ENCODE measurements at regions not wholly inside any gene's neighbourhood (a gene's known extent, or its start where the extent isn't known, plus 50 kb on each side); places are given as distances from the start of the nearest gene placed in this dataset.
A peak's percentile ranks its signal among the peaks of the same experiment; 100 is the strongest.

DNA sequence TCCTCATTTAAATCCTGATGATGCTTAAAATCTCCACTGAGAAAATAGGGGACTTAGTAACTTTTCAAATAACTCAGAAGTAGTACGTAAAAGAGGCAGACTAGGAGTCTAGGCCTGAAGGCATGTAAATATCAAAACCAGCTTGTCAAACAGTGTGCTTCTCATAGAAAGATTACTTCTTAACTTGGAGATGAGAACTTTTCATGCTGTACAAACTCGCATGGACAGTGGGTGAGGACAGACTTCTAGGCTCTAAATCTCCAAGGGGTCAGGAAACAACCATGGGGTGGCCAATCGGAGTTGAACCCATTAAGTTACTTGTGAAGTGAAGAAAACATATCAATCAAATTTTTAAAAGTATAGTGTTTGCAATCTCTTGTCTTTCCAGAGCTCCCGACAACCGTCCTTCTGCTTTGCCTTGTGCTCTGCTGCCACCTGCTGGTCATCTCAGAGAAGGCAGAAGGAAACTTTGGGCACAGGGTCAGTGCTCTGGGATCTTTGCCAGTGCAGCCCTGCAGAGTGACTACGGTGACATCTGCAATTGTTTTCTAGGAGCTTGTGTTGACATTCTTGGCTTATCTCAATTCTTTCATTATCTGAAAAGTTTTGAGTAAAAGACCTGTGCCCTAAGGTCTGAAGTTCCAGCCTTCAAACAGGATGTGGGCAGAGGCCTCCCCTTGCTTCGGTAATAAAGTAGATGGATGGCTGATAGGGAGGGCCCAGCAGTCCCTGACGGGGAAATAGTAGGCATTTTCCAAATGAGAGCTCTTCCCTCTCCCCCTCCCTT lies 105.1 kb upstream of the PDE4B start:
- DNase-seq = peak; percentile 66
- Histone ChIP-seq H3K9ac (ENCODE audit: low read length) (peak overlapping the region; percentile 43), H3K23ac (ENCODE audit: low read length in 2 of 2) (no peak overlapping the region), H3K27me3 (ENCODE audit: control insufficient read depth in 1 of 2, insufficient read depth in 1 of 2, low read length in 2 of 2) (no peaks in the 10 kb centered on the region), H2AFZ (ENCODE audit: low read depth, low read length) (no peak overlapping the region), H2BK15ac (ENCODE audit: low read depth, poor library complexity, severe bottlenecking) (no peak overlapping the region), H2BK120ac (ENCODE audit: low read depth, low read length) (no peak overlapping the region), H2BK5ac (ENCODE audit: low read depth, low read length, poor library complexity, severe bottlenecking) (no peak overlapping the region), H3K4ac (ENCODE audit: low read depth in 1 of 2, low read length in 2 of 2) (no peak overlapping the region), H3K4me3 (ENCODE audit: insufficient read depth in 1 of 2, low read depth in 1 of 2, low read length in 2 of 2) (no peak overlapping the region), H2AK5ac (ENCODE audit: low read length, severe bottlenecking) (no peak overlapping the region), H3K79me1 (replicated peaks; ENCODE audit: low read length, poor library complexity, severe bottlenecking) (no peaks in the 10 kb centered on the region), H3K4me1 (ENCODE audit: control insufficient read depth, insufficient read depth, low read depth, low read length) (no peaks in the 10 kb centered on the region), H3K14ac (ENCODE audit: low read length in 2 of 2) (no peak overlapping the region), H4K91ac (ENCODE audit: low read length) (no peak overlapping the region), H4K8ac (ENCODE audit: low read length) (no peak overlapping the region), H2BK12ac (ENCODE audit: low read length in 2 of 2) (no peak overlapping the region), H3K18ac (ENCODE audit: low read depth in 1 of 2, low read length in 2 of 2) (no peak overlapping the region), H3K27ac (ENCODE audit: low read length, poor library complexity, severe bottlenecking) (no peak overlapping the region), H3K36me3 (ENCODE audit: control insufficient read depth in 1 of 2, insufficient read depth in 2 of 2, low read depth in 1 of 2, low read length in 2 of 2) (no peaks in the 10 kb centered on the region), H3K9me3 (ENCODE audit: control insufficient read depth, low read length) (no peaks in the 10 kb centered on the region), H3K4me2 (ENCODE audit: low read length, poor library complexity, severe bottlenecking) (peak overlapping the region; percentile 31)
- 27% methylated on average over 6 of the region's 8 CpGs for WGBS

DNA sequence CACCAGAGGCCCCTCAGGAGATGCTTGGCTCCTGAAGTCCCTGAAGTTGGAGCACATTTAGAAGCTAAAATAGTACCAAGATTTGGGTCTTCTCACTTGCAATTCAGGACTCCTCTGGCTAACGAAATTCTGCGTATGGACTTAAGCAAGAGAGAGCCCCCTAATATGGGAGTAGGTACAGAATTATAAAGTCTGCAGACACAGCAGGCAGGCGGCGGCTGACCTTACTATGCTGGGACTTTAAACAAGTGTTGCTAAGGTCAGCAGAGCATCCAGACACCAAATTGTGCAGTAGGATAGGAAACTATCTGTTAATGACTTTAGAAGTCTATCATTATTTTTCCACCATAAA lies 104.5 kb upstream of the PDE4B start:
- H3K14ac ChIP-seq (ENCODE audit: low read length in 2 of 2) = no peak overlapping the region
- no peak overlapping the region for H3K4me2 ChIP-seq (ENCODE audit: low read length, poor library complexity, severe bottlenecking)
- no peak overlapping the region for H2BK15ac ChIP-seq (ENCODE audit: low read depth, poor library complexity, severe bottlenecking)
- no peak overlapping the region for H4K91ac ChIP-seq (ENCODE audit: low read length)
- no peak overlapping the region for H4K8ac ChIP-seq (ENCODE audit: low read length)
- no peak for DNase-seq
- H3K27ac ChIP-seq (ENCODE audit: low read length, poor library complexity, severe bottlenecking) = no peak overlapping the region
- H3K23ac ChIP-seq (ENCODE audit: low read length in 2 of 2) = no peak overlapping the region
- whole genome bisulfite sequencing = 56% methylated on average over 4 of the region's 4 CpGs
- no peaks in the 10 kb centered on the region for H3K4me1 ChIP-seq (ENCODE audit: control insufficient read depth, insufficient read depth, low read depth, low read length)
- no peak overlapping the region for H2AFZ ChIP-seq (ENCODE audit: low read depth, low read length)
- no peak overlapping the region for H3K4me3 ChIP-seq (ENCODE audit: insufficient read depth in 1 of 2, low read depth in 1 of 2, low read length in 2 of 2)
- no peak overlapping the region for H3K4ac ChIP-seq (ENCODE audit: low read depth in 1 of 2, low read length in 2 of 2)
- no peak overlapping the region for H3K9ac ChIP-seq (ENCODE audit: low read length)
- no peaks in the 10 kb centered on the region for H3K9me3 ChIP-seq (ENCODE audit: control insufficient read depth, low read length)
- H2AK5ac ChIP-seq (ENCODE audit: low read length, severe bottlenecking) = no peak overlapping the region
- no peak overlapping the region for H3K18ac ChIP-seq (ENCODE audit: low read depth in 1 of 2, low read length in 2 of 2)
- H3K36me3 ChIP-seq (ENCODE audit: control insufficient read depth in 1 of 2, insufficient read depth in 2 of 2, low read depth in 1 of 2, low read length in 2 of 2) = no peaks in the 10 kb centered on the region
- no peak overlapping the region for H2BK5ac ChIP-seq (ENCODE audit: low read depth, low read length, poor library complexity, severe bottlenecking)
- no peaks in the 10 kb centered on the region for H3K27me3 ChIP-seq (ENCODE audit: control insufficient read depth in 1 of 2, insufficient read depth in 1 of 2, low read length in 2 of 2)
- H2BK12ac ChIP-seq (ENCODE audit: low read length in 2 of 2) = no peak overlapping the region
- H2BK120ac ChIP-seq (ENCODE audit: low read depth, low read length) = no peak overlapping the region
- H3K79me1 ChIP-seq (replicated peaks; ENCODE audit: low read length, poor library complexity, severe bottlenecking) = no peaks in the 10 kb centered on the region

DNA sequence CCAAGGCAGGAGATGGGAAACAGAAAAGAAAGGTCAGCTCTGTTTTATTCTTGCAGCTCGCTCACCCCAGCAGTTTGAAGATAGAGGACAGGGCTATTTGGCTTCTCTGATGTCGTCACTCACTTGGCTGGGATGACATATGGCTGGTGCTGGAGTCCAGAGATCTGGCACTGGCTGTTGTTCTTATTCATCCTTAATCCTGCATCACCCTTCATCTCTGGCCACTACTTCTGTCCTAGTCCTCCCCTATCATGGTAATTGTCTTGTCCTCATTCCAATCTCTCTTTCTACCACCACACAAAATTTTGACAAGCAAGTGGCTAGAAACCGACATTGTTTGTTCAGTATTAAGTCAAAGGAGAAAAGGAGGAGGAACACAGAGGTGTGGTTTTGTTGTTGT lies 103.8 kb upstream of the PDE4B start:
- H4K91ac ChIP-seq (ENCODE audit: low read length) = no peak overlapping the region
- H3K79me1 ChIP-seq (replicated peaks; ENCODE audit: low read length, poor library complexity, severe bottlenecking) = no peaks in the 10 kb centered on the region
- H2BK15ac ChIP-seq (ENCODE audit: low read depth, poor library complexity, severe bottlenecking) = no peak overlapping the region
- H2BK120ac ChIP-seq (ENCODE audit: low read depth, low read length) = no peak overlapping the region
- DNase-seq = peak; percentile 13
- no peak overlapping the region for H4K8ac ChIP-seq (ENCODE audit: low read length)
- no peak overlapping the region for H3K4ac ChIP-seq (ENCODE audit: low read depth in 1 of 2, low read length in 2 of 2)
- no peak overlapping the region for H3K27ac ChIP-seq (ENCODE audit: low read length, poor library complexity, severe bottlenecking)
- H3K9ac ChIP-seq (ENCODE audit: low read length) = no peak overlapping the region
- H2BK5ac ChIP-seq (ENCODE audit: low read depth, low read length, poor library complexity, severe bottlenecking) = no peak overlapping the region
- H3K27me3 ChIP-seq (ENCODE audit: control insufficient read depth in 1 of 2, insufficient read depth in 1 of 2, low read length in 2 of 2) = no peaks in the 10 kb centered on the region
- peak overlapping the region in 1 of 2 experiments; percentile 48 for H3K23ac ChIP-seq (ENCODE audit: low read length in 2 of 2)
- no peak overlapping the region for H2AK5ac ChIP-seq (ENCODE audit: low read length, severe bottlenecking)
- no peak overlapping the region for H3K4me2 ChIP-seq (ENCODE audit: low read length, poor library complexity, severe bottlenecking)
- H3K36me3 ChIP-seq (ENCODE audit: control insufficient read depth in 1 of 2, insufficient read depth in 2 of 2, low read depth in 1 of 2, low read length in 2 of 2) = no peaks in the 10 kb centered on the region
- H2BK12ac ChIP-seq (ENCODE audit: low read length in 2 of 2) = no peak overlapping the region
- H3K4me1 ChIP-seq (ENCODE audit: control insufficient read depth, insufficient read depth, low read depth, low read length) = no peaks in the 10 kb centered on the region
- no peaks in the 10 kb centered on the region for H3K9me3 ChIP-seq (ENCODE audit: control insufficient read depth, low read length)
- H2AFZ ChIP-seq (ENCODE audit: low read depth, low read length) = no peak overlapping the region
- no peak overlapping the region for H3K18ac ChIP-seq (ENCODE audit: low read depth in 1 of 2, low read length in 2 of 2)
- no peak overlapping the region for H3K14ac ChIP-seq (ENCODE audit: low read length in 2 of 2)
- H3K4me3 ChIP-seq (ENCODE audit: insufficient read depth in 1 of 2, low read depth in 1 of 2, low read length in 2 of 2) = no peak overlapping the region
- 17% methylated on average over 2 of the region's 3 CpGs for WGBS

DNA sequence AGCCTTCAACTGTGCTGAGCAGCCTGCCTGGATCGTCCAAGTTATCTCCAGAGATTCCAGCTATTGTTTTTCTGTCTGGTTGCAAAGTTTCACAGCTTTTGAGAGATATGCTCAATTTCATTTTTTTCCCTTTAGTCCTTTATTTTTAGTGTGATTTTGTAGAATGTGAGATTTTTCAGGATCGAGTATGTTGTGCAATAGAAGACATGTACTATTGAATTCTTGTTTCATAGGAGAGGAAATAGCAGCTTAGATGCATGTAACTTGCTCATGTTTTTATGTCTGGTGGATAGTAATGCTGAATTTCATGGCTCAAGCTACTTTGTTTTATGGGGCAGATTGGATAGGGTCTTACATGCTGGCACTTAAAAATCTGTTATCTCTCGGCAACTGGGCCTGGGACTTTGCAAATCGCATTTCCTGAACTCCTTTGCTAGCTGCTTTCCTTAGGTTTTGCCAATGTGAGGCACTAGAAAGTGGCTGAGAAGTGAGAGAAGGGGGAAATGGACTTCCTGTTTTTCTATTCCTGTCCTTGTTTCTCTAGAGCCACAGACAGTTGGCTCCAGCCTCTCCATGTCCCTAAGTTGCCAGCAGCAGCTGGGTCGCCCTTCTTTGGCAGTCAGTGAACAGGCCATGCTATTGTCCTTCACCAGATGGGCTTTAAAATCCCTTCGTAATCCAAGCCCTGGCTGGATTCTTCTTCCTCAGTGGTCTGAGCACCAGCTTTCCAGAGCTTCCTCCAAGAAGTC lies 101.4 kb upstream of the PDE4B start:
- Histone ChIP-seq H3K23ac (ENCODE audit: low read length in 2 of 2) (no peak overlapping the region), H3K4me3 (ENCODE audit: insufficient read depth in 1 of 2, low read depth in 1 of 2, low read length in 2 of 2) (no peak overlapping the region), H3K27me3 (ENCODE audit: control insufficient read depth in 1 of 2, insufficient read depth in 1 of 2, low read length in 2 of 2) (no peaks in the 10 kb centered on the region), H2AFZ (ENCODE audit: low read depth, low read length) (no peak overlapping the region), H3K14ac (ENCODE audit: low read length in 2 of 2) (no peak overlapping the region), H3K18ac (ENCODE audit: low read depth in 1 of 2, low read length in 2 of 2) (no peak overlapping the region), H2BK5ac (ENCODE audit: low read depth, low read length, poor library complexity, severe bottlenecking) (no peak overlapping the region), H3K27ac (ENCODE audit: low read length, poor library complexity, severe bottlenecking) (no peak overlapping the region), H3K79me1 (replicated peaks; ENCODE audit: low read length, poor library complexity, severe bottlenecking) (no peaks in the 10 kb centered on the region), H3K4me1 (ENCODE audit: control insufficient read depth, insufficient read depth, low read depth, low read length) (no peaks in the 10 kb centered on the region), H3K4ac (ENCODE audit: low read depth in 1 of 2, low read length in 2 of 2) (no peak overlapping the region), H3K4me2 (ENCODE audit: low read length, poor library complexity, severe bottlenecking) (no peak overlapping the region), H3K9ac (ENCODE audit: low read length) (no peak overlapping the region), H4K91ac (ENCODE audit: low read length) (no peak overlapping the region), H4K8ac (ENCODE audit: low read length) (no peak overlapping the region), H3K36me3 (ENCODE audit: control insufficient read depth in 1 of 2, insufficient read depth in 2 of 2, low read depth in 1 of 2, low read length in 2 of 2) (no peaks in the 10 kb centered on the region), H2AK5ac (ENCODE audit: low read length, severe bottlenecking) (no peak overlapping the region), H3K9me3 (ENCODE audit: control insufficient read depth, low read length) (no peaks in the 10 kb centered on the region), H2BK15ac (ENCODE audit: low read depth, poor library complexity, severe bottlenecking) (no peak overlapping the region), H2BK120ac (ENCODE audit: low read depth, low read length) (no peak overlapping the region), H2BK12ac (ENCODE audit: low read length in 2 of 2) (no peak overlapping the region)
- WGBS = 81% methylated on average over 6 of the region's 6 CpGs
- no peak for DNase-seq
